ENCODE measurements at regions not wholly inside any gene's neighbourhood (a gene's known extent, or its start where the extent isn't known, plus 50 kb on each side); places are given as distances from the start of the nearest gene placed in this dataset.
"Not testable (repeated sequence)": the region's sequence is repeated elsewhere in the genome, so short reads cannot be mapped to it uniquely, and the experiment has no call there.

DNA sequence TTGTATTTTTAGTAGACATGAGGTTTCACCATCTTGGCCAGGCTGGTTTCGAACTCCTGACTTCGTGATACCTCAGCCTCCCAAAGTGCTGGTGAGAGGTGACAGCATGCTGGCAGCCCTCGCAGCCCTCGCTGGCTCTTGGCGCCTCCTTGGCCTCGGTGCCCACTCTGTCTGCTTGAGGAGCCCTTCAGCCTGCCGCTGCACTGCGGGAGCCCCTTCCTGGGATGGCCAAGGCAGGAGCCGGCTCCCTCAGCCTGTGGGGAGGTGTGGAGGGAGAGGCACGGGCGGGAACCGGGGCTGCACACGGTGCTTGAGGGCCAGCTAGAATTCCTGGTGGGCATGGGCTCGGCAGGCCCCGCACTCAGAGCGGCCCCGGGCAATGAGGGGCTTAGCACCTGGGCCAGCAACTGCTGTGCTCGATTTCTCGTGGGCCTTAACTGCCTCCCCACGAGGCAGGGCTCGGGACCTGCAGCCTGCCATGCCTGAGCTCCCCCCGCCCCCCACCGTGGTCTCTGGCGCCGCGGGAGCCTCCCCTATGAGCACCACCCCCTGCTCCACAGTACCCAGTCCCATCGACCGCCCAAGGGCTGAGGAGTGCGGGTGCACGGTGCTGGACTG lies 96.5 kb upstream of the RHOBTB1 start:
- DNase-seq: no peak

GRCh38 chr10:61039868-61040267 lies 95.9 kb upstream of the RHOBTB1 start:
- DNase-seq: no peak

DNA sequence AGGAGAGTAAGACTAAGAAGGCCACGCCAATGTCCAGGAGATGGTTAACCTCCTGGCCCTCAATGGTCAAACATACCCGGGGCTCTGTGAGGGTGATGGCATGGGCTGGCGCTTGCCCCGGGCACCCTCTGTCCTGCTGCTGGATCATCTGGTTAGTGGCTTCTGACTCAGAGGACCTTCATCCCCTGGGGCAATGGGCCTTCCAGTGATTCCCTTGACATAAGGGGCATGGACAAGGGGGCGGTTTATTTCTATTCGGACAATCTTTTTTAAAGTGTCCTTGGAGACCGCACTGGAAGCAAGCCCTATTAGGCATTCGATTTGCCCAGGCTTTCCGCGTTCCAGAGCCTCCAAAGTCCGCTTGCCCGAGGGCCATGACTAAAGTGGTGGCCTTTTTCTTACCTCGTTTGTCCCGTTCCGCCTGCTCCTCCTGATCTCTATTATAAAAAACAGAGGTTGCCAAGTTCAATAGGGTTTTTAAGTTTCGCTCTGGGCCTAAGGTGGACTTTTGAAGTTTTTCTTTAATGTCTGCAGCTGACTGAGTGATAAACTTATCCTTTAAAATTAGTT lies 93.4 kb upstream of the RHOBTB1 start:
- DNase-seq: not testable (repeated sequence)

GRCh38 chr10:61036148-61036547 lies 92.2 kb upstream of the RHOBTB1 start:
- DNase-seq: not testable (repeated sequence)

DNA sequence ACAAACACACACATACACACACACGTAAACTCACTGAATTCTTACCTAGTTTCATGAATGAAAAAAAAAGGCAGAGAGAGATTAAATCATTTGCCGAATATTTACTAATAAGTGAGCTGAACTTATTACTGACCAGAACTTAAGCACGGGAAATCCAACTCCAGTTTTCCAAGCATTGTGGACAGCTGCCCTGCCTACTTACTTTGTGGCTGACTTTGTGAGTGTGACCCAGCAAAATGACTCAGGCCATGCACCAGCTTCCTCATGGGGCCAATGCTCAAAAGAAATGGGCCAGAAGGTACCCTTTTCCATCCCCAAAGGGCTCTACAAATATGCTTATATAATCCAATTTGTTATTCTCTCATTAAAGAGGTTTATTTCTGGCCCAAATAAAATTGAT lies 87.4 kb upstream of the RHOBTB1 start:
- no peak for DNase-seq

- DNase-seq: no peak
These were observed 85.4 kb upstream of the RHOBTB1 start for GRCh38 chr10:61029411-61029810.

DNA sequence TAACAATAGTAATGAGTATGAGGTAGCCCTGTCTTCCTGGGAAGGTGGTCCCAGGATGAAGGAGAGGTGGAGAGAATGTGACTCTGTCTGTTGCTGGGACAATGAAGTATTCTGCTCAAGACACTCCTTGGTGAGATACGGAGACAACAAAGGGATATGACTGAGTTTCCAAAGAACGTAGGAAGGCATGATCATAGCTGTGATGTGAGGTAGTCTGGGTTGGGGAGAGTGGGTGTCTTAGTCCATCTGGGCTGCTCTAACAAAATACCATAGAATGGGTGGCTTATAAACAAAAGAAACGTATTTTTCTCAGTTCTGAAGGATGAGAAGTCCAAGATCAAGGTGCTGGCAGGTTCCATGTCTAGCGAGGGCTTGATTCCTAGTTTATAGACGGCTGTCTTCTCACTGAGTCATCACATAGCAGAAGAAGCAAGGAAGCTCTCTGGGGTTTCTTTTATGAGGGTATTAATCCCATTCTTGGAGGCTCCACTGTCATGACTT lies 84.9 kb upstream of the RHOBTB1 start:
- no peak for DNase-seq

GRCh38 chr10:61024856-61025201 lies 80.8 kb upstream of the RHOBTB1 start:
- DNase-seq: peak; percentile 14

GRCh38 chr10:61024151-61024855 lies 80.3 kb upstream of the RHOBTB1 start:
- no peak for DNase-seq

DNA sequence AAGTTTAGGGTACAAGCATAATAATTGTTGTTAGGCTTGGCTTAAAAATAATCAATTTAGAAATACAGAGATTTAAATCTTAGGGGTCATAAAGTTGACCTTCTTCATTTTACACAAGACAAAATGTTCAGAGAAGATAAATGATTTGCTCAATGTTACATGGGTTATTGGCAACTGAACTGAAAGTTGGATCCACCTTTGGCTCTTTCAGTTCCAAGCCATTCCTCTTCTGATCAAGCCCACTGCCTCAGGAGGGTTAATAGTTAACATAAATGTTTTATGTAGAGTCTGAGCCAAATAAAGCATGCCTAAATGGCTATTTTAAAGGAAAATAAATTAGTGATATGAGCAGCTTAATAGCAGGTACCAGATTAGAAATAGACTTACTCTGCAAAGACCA lies 79.1 kb upstream of the RHOBTB1 start:
- no peak for DNase-seq

DNA sequence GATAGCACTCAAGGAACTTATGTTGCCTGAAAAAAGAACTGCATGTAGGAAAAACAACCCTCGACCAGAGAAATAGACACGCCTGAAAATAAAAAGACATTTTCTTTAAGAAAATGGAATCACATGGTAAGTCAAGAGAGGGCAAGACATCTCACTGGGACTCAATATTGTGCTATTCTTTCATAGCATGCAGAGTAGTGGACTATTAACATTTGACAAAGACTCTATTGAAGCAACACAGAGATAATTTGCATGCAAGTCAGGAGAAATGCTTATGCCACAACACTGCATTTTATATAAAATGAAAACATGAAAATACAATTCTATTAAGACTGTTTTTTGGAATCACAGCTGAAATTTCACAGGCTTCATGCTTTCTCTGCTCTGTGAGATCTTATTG lies 77.9 kb upstream of the RHOBTB1 start:
- DNase-seq: no peak

- DNase-seq: no peak
These were observed 76.6 kb upstream of the RHOBTB1 start for GRCh38 chr10:61020420-61021158.

GRCh38 chr10:61018146-61018545 lies 74.2 kb upstream of the RHOBTB1 start:
- no peak for DNase-seq

DNA sequence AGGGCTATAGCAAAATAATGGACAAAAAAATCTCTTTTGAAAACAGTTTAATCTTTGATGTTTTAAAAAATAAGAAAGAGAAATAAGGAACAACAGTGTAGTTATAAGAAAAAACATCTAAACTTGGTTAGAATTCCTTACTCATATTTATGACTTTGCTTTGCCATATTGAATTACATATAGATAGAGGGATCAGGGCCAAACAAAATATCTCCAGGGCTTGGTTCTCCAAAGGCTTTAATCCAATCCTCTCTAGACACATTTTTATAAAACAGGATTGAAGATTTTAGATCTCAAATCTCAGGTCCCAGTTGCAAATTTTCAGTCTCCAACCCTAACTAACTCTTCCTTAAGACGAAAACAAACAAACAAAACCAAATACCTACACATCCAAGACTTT lies 72.6 kb upstream of the RHOBTB1 start:
- no peak for DNase-seq

GRCh38 chr10:61016007-61016406 lies 72.0 kb upstream of the RHOBTB1 start:
- no peak for DNase-seq

DNA sequence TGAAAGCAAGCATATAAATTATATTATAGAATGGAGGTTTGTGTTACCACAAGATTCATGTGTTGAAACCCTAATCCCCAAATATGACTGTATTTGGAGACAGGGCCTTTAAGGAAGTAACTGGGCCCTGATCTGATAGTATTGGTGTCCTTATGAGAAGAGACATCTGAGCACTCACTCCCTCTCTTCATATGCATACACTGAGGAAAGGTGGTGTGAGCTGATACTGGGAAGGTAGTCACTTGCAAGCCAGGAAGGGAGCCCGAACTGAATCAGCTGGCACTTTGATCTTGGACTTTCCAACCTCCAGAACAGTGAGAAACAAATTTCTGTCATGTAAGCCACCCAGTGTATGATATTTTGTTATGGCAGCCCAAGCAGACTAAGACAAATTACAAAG lies 66.9 kb upstream of the RHOBTB1 start:
- DNase-seq: no peak

GRCh38 chr10:61003069-61003468 lies 59.1 kb upstream of the RHOBTB1 start:
- not testable (repeated sequence) for DNase-seq

DNA sequence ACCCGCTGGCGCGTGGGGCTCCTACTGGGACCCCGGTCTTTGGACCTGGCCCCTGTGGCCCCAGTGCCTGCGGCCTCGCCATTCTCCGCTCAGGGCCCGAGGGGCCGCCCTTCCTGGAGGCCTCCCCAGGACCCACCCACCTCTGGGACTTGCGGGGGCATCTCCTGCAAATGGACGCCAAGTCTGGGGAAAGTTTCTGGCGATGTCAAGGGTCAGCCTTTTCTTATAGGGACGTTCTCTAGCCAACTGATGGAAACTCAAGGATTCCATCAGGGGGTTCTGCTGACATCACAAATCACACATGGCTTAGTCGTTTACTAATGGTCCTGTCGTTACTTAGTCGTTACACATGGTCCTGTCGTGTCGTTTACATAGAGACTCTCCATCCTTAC lies 57.7 kb upstream of the RHOBTB1 start:
- DNase-seq: no peak

GRCh38 chr10:61000769-61001730 lies 57.1 kb upstream of the RHOBTB1 start:
- DNase-seq: peak; percentile 39

DNA sequence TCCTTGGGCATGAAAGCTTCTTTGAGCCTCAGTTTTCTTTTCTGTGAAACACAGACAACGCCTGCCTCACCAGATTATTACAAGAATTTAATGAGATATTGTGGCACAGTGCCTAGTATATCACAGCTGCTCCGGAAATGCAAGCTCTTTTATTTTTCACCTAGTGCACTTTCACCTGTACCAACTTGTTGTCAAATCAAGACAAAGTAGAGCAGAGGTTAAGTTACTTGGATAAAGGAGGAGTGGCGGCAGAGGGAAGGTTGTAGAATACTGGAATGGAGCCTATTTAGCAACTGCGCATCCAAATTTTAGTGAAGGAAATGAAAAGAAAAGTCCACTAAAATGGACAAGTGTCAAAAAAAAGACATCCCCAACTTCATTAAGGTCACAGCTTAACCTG lies 54.9 kb upstream of the RHOBTB1 start:
- no peak for DNase-seq

DNA sequence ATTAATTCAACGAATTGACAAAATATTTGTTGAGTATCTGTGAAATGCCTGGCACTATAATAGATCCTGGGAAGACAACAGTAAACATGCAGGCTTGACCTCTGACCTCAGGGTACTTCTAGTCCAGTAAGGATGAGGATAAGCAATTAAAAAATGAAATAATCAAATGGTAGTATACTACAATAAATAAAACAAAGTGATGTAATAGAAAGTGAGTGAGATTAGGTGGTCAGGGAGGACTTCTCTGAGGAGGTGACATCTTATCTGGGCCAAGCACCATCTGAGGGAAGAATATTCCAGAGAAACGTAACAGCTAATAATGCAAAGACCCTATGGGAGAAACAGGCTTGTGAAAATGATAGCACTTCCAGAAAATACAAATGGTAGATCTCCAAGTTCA lies 50.1 kb upstream of the RHOBTB1 start:
- no peak for DNase-seq
